GM12891 (cell line): ENCODE measurements at regions not wholly inside any gene's neighbourhood (a gene's known extent, or its start where the extent isn't known, plus 50 kb on each side); places are given as distances from the start of the nearest gene placed in this dataset.

Source experiments
- DNase-seq: peaks from one replicate; pipeline ENCODE4 v3.0.0; 2011; ENCODE audit warnings: low spot score; ENCODE audit not compliant: insufficient read length
- FAIRE-seq: peaks from 2 replicates; lab custom pipeline; 2011; peaks lifted over from hg19 to GRCh38; lab: Jason Lieb, UNC
- PAX5 ChIP-seq: IDR thresholded peaks from 2 replicates; pipeline ENCODE4 v1.6.1; 2011; ENCODE audit warnings: low read length, moderate library complexity, mild to moderate bottlenecking; ENCODE audit not compliant: insufficient read depth, severe bottlenecking
- POLR2A ChIP-seq: IDR thresholded peaks from 2 replicates; pipeline ENCODE4 v1.6.1; 2011; ENCODE audit warnings: low read depth, low read length, control low read depth
- POLR2AphosphoS5 ChIP-seq: IDR thresholded peaks from 2 replicates; pipeline ENCODE4 v1.6.1; 2011; ENCODE audit warnings: low read depth, low read length, control low read depth
- POU2F2 ChIP-seq: IDR thresholded peaks from 2 replicates; pipeline ENCODE4 v1.6.1; 2011; ENCODE audit warnings: low read depth, mild to moderate bottlenecking, control low read depth, low read length, moderate library complexity
- SPI1 ChIP-seq: IDR thresholded peaks from 2 replicates; pipeline ENCODE4 v1.6.1; 2011; ENCODE audit warnings: low read depth, low read length, control low read depth
- TAF1 ChIP-seq: IDR thresholded peaks from 2 replicates; pipeline ENCODE4 v1.6.1; 2011; ENCODE audit warnings: low read depth, low read length, control low read depth

DNA sequence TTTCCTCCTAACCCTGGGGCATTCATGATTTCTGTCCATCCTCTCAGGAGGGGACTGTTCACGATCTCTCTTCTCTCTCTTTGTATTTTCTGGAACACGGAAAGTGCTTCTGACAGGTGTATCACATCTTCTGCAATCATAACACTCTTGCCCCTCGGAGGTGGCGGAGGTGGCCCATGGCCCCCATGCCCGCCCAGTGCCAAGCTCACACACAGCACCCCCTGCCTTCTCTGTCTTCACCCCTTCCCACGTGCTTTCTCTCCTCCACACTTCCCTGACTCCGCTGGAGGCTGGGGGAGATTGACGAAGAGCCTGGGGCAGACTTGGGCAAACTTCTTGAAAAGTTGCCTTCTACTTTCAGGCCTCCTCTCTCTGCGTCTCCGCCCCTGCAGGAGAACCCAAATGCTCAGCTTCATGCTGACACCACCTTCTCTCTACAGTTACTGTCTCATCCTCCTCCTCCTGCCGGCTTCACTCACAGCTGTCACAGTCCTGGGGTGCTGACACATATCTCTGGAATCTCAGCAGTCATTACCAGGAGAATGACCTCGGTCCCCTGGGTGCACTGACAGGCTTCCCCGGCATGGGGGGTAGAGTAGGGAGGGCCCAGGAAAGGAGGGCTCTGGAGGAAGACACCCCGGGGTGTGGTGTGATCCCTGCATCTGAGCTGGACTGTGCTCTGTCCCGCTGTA, 127.1 kb downstream of the ENGASE start:
- DNase-seq = no peak
- TF ChIP-seq POU2F2 = no peak
- FAIRE-seq = no peak

DNA sequence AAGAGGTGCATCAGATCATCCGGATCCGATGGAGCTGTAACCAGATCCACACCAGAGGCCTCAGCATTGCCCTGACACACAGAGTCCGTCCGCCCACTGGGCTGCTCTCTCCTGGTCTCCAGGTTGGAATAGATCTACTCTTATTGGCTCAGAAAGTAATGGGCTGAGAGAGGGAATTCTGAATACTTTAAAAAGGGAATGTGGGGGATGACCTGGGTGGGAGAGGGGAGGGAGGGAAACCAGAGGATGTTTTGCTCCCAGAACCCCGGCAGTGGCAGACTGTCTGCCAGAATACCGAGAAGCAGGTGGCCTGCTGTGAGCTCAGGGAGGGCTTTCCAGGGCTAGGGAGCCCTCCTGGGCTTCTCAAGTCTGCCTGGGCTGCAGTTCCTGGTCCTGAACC, 126.5 kb downstream of the ENGASE start:
- FAIRE-seq (no peak), DNase-seq (no peak)
- no peak for TF ChIP-seq TAF1
- no peak for TF ChIP-seq PAX5
- no peak for TF ChIP-seq SPI1
- TF ChIP-seq POLR2AphosphoS5 = no peak
- no peak for TF ChIP-seq POLR2A
- no peak for TF ChIP-seq POU2F2

DNA sequence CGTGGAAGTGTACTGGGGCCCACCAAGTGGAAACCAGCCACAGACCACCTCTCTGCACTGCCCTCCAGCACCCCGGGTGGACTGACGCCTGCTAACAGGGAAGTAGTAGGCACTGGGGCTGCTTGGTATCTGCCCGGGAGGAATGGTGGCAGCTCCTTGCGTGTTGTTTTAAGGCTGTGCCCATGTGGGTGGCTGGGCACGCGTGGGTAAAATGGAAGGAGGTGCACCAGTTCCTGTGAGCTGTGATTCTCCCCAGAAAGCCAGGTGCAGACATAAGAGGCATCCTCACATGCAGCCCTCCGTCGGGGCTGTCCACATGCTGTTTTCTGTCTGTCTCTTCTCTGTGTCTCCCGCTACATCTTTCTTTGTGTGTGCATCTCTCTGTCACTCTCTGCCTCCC, 122.3 kb downstream of the ENGASE start:
- FAIRE-seq = no peak
- no peak for DNase-seq
- no peak for TF ChIP-seq POLR2A
- TF ChIP-seq PAX5 = no peak
- no peak for TF ChIP-seq POLR2AphosphoS5
- no peak for TF ChIP-seq POU2F2
- no peak for TF ChIP-seq TAF1
- TF ChIP-seq SPI1 = no peak

DNA sequence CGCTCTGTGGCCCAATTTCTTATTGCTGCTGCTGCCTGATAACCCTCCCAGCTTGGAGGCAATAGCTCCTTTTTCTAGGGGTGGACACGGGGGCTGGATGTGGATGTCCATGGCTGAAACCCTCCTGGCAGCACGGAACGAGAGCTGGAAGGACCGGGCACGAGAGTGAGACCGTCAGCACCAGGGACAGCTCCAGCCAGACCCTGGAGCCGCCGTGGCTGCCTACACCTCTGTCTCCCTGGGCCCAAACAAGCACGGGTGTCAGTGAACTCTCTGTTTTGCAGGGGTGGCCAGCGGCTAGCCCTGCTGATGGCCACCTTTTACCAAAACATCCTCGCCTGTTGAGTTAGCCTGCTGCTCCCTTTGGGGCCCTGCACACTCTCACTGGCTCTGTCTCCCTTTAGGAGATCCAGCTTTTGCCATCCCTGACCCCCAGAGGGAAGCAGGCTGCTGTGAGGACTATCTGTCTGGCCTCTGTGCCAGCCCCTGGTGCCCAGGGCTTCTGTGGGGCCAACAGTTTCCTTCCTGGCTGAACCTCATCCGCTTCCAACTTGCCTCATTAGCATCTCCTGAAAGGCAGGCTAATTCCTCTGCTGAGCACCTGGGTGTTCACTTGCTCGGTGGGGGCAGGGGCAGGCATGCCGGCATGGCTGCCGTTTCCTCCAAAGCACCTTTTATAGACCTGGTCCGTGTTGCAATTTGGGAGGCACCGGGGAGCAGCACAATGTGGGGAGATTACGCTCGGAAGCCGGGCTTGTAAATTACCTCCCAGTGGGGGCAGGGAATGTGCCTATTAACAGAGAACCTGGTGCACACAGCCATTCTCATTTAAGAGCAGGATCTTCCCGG, 118.1 kb downstream of the ENGASE start:
- TF ChIP-seq POU2F2 (no peak), SPI1 (no peak), TAF1 (no peak), PAX5 (no peak), POLR2A (no peak), POLR2AphosphoS5 (no peak)
- no peak for FAIRE-seq
- no peak for DNase-seq

DNA sequence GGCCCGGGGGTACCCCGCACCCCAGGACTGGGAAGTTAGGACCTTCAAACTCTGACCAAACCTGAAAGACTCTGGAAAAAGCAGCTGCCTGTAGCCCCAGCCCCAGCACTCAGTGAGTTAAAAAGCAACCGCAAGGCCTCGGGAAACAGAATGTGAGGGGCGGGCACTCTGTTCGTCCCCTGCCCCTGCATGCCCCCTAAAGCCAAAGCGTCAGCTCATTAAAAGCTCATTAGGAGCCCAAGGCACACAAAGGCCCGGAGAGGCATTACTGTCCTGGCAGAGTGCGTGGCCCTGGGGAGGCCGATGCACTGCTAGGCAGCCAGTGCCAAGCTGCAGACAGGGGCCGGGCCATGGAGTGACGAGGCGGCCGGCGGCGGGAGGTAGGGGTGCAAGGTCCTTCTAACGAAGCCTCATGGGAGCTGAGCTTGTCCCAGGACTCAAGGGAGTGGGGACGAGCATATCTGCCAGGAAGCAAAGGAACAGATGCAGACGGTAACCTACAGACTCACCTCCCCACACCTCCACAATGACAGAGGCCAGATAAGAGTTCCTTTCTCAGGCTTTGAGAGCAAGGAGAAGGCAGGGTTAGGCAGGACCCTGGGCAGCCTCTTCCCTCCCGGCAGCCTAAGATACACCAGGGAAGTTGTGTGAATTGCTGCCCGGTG, 116.8 kb downstream of the ENGASE start:
- DNase-seq (no peak), FAIRE-seq (no peak)
- TF ChIP-seq POLR2AphosphoS5 (no peak), TAF1 (no peak), SPI1 (no peak), PAX5 (no peak), POU2F2 (no peak), POLR2A (no peak)

DNA sequence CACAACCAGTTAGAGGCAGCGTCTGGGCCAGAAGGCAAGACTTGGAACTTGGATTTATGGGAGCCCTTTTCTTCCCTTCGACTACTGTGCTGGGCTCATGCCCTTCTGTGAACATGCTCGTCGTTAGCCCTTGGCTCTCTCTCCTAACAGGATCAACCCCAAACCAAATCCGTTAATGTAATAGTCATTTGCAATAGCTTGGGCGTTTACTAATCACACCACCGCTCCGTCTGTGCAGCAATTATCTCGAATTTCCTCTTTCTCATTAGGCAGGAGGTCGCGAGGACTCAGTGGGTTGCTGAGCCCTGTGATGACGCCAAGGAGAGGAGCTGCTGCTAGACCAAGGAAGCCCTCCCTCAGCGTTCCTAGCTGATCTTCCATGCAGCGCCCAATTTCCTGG, 114.7 kb downstream of the ENGASE start:
- FAIRE-seq (no peak), DNase-seq (no peak)
- TF ChIP-seq SPI1 (no peak), TAF1 (no peak), POU2F2 (no peak), POLR2AphosphoS5 (no peak), POLR2A (no peak), PAX5 (no peak)

DNA sequence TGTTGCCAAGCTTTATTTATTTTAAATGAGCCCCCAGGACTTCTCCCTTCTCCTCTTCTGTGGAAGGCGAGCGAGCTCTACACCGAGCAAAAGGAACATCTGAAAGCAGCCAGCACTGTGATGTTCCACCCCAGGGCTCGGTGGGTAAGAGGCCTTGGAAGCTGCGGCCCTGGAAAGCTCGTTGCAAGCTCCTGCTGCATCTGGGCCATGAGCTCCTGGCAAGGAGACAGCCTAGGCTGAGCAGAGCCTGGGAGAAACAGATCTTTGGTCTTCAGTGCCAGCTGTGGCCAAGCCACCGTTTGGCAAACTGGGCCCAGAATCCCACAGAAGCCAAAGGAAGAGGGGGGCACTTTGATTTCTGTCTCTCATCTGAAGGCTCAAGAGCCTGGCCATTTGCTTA, 114.1 kb downstream of the ENGASE start:
- TF ChIP-seq SPI1 (no peak), POLR2AphosphoS5 (no peak), PAX5 (no peak), POU2F2 (no peak), TAF1 (no peak)
- no peak for DNase-seq
- FAIRE-seq = no peak

DNA sequence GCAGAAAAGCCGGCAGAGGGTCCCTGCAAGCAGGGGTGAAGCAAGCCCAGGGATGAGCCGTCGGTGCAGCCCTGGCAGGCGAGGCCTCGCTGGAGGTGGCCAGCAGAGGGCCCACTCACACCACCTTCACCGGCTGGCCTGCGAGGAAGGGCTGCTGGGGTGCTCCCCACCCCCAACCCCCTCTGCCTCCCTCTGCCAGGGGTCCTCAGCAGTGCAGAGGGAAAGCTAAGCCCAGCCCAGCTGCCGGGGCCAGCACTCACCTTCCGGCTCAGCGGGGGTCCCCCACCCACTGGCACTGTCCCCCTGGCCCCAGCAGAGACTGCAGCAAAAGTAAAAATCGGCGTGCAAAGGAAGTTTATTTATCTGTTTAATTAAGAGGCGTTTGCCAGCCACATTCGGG, 113.4 kb downstream of the ENGASE start:
- TF ChIP-seq POU2F2 (no peak), POLR2AphosphoS5 (no peak), POLR2A (no peak), SPI1 (no peak), PAX5 (no peak), TAF1 (no peak)
- DNase-seq (peak; percentile 78), FAIRE-seq (no peak)

DNA sequence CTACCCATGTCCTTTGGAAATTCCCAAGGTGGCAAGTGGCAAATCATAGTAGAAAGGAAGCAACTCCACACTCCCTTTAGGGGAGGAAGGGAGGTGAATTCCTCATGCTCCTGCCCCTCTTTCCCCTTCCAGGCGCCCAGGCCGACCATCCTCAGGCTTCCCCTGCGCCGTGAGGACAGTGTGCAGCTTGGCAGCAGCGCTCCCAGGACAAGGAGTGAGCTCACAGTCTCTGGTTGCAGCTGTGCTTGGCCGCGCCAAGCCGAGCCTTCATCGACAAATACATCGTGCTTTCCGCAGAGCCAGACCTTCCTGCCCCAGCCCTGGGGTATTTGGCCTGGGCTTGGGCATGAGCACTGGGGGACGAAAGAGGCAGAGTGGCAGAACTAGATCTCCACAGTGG, 112.6 kb downstream of the ENGASE start:
- TF ChIP-seq POLR2A (no peak), POLR2AphosphoS5 (no peak), PAX5 (no peak), POU2F2 (no peak), TAF1 (no peak), SPI1 (no peak)
- no peak for DNase-seq
- no peak for FAIRE-seq

DNA sequence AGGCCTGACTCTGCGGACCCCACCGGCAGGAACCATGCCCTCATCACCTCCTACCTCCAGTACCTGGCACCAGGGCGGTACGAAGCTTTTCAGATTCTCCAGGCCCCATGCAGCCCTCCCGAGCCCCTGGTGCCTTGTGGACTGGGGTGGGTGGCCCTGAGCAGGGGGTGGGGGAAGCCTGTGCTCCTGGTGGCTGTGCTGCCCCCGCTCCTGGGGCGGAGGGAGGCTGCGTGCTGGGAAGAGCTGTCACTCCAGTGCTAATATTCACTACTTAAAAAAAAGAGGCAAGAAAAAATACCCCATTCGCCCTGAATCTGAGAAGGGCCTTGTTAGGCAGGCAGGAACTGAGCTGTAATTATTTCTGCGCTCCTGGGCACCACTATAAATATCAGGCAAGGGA, 111.8 kb downstream of the ENGASE start:
- DNase-seq (no peak), FAIRE-seq (no peak)
- TF ChIP-seq POLR2AphosphoS5 = no peak
- TF ChIP-seq POLR2A = no peak
- TF ChIP-seq PAX5 = no peak
- no peak for TF ChIP-seq SPI1
- TF ChIP-seq TAF1 = no peak
- TF ChIP-seq POU2F2 = no peak
